T-helper 17 cell (primary cell): ENCODE measurements at regions not wholly inside any gene's neighbourhood (a gene's known extent, or its start where the extent isn't known, plus 50 kb on each side); places are given as distances from the start of the nearest gene placed in this dataset.

ENCODE experiments used
- ATAC-seq: fragments of 150-1000 bp; cut with Tn5 transposase; 2 replicates; pipeline ENCODE4 v1.10.0; 2021; ENCODE audit warnings: mild to moderate bottlenecking, moderate library complexity
- DNase-seq, 3 donors: peaks; one replicate each; pipeline versions ENCODE4 v3.0.0 to v3.0.0-alpha.2; 2020 to 2021
- H3K9me3 ChIP-seq: one replicate; pipeline ENCODE4 v1.7.0; 2013; ENCODE audit warnings: low read length, mild to moderate bottlenecking; ENCODE audit not compliant: control insufficient read depth, poor library complexity, severe bottlenecking
- H3K27ac Mint-ChIP-seq: one replicate; pipeline ENCODE4 v1.8.0; 2022; ENCODE audit warnings: mild to moderate bottlenecking, moderate library complexity, mixed read lengths
- H3K27me3 Mint-ChIP-seq: one replicate; pipeline ENCODE4 v1.8.0; 2022; ENCODE audit warnings: mixed read lengths
- H3K36me3 Mint-ChIP-seq: one replicate; pipeline ENCODE4 v1.8.0; 2022; ENCODE audit warnings: low read depth, mixed read lengths
- H3K4me1 Mint-ChIP-seq: one replicate; pipeline ENCODE4 v1.8.0; 2022; ENCODE audit warnings: mild to moderate bottlenecking, mixed read lengths
- H3K4me3 Mint-ChIP-seq: one replicate; pipeline ENCODE4 v1.8.0; 2022; ENCODE audit warnings: mild to moderate bottlenecking, moderate library complexity, mixed read lengths

DNA sequence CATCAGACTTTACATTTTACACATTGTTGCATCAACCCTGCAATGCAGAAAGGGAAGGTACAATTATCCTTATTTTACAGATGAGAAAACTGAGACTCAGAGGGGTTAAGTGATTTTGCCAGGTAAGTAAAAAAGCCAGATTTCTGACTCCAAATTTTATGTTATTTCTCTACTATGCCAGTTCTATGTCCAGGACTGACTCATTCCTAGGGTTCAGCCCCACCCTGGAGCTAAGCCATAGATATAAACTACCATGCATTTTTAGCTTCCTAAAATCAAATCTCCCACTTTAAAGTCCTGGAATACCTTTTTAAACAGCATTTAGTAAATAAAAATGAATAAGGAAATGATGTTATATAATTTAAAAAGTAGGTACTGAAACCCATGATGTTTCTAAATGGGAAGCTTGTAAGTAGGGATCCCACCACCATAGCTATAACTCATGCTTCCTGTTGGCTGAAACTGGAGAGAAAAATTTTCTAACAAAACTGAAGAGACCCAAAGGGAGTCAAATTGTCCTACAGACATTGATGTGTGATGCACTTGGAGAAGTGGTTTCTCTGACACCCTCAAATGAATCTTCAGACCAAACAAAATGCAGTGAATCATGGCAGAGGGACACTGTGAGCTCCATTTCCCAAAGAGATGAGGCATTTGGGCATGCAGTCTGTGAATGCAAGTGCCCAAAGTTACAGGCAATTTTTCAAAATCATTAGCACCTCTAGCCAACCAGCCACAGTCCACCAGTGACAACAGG, 301.7 kb upstream of the UMPS start:
- H3K27ac Mint-ChIP-seq: no peak overlapping the region

DNA sequence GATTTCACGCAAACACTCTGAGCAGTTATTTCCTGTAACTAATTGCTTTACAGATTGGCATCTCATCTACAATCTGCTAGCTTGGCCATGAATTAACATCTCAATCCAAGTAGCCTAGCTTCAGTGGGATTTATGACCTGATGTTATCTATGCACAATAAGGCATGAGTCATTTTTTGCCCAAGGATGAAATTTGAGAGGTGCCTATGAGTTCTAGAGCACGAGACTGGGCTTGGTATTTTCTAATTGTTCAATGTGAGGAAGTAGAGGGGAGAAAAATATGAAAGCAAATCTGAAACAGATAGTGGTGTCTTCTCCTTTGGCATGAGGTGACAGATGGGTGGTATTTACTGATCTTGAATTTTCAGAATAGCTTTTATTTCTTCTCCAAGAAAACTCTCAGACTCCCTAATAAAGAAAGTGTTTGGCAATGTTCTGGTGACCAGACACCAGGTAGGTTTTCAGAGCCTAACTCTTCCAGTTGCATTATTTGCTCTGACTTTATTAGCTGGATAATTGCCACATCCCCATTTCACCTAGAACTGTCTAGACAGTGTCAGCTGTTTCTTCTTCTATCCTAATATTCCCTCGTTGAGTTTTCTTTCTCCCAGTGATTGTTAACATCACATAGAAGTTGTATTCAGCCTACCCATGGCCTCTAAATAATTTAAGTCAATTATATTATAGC, 301.0 kb upstream of the UMPS start:
- no peak overlapping the region for H3K27ac Mint-ChIP-seq
- no peaks in the 10 kb centered on the region for H3K36me3 Mint-ChIP-seq
- H3K4me1 Mint-ChIP-seq: no peaks in the 10 kb centered on the region
- peaks cover 34% of the 10 kb centered on the region for H3K27me3 Mint-ChIP-seq
- H3K4me3 Mint-ChIP-seq: no peak overlapping the region
- H3K9me3 ChIP-seq: no peaks in the 10 kb centered on the region
- no peak for DNase-seq
- no peak for ATAC-seq

More for the DNA sequence above, 301.7 kb upstream of the UMPS start:
- Mint-ChIP-seq H3K4me1 (no peaks in the 10 kb centered on the region), H3K36me3 (no peaks in the 10 kb centered on the region), H3K27me3 (peaks cover 31% of the 10 kb centered on the region), H3K4me3 (no peak overlapping the region)
- DNase-seq (no peak), ATAC-seq (no peak)
- no peaks in the 10 kb centered on the region for H3K9me3 ChIP-seq

DNA sequence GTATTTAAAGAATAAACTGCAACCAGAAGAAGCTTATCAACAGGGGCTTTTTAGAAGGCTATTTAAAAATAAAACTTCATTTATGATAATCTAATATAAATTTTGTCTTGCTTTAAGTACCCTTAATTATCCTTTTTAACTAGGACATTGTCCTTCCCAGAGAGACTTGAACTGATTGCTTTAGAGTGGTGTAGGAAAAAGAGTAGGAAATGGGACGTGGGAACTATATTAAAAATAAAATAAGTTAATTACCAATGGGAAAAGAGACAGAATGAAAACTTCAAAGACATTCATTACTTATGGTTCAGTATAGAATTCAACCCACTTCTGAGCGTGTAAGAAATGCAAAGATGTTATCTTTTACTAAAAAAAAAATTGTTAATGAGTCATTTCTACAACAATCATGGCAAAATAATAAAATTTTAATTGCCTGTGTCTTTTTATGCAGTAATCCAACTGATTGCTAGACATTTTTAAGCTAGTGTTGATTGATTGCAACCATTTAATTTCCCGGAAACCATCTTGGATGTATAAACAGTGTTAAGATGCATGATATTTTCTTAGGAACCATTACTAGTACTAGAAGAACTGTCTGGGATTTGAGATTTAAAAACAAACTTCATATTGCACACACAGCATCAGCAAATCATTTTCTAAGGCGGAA, 298.8 kb upstream of the UMPS start:
- ATAC-seq (no peak), DNase-seq (no peak)
- Mint-ChIP-seq H3K4me1 (no peaks in the 10 kb centered on the region), H3K27ac (no peak overlapping the region), H3K27me3 (peaks cover 21% of the 10 kb centered on the region), H3K36me3 (no peaks in the 10 kb centered on the region), H3K4me3 (no peak overlapping the region)
- no peaks in the 10 kb centered on the region for H3K9me3 ChIP-seq

DNA sequence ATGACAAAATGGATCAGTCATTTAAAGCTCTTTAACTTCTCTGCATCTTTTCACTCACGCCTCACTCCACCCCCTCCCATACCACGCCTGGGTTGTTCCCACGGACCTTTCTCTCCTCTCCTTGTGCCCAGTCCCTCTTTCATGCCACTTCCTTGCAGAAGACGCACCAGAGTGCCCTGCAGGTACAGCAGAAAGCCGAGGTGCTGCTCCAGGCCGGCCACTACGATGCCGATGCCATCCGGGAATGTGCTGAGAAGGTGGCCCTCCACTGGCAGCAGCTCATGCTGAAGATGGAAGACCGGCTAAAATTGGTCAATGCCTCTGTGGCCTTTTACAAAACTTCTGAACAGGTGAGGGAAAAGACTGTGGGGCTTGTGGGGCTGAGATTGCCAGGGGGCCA, 296.1 kb upstream of the UMPS start:
- peaks cover 21% of the 10 kb centered on the region for H3K27me3 Mint-ChIP-seq
- no peak overlapping the region for H3K4me3 Mint-ChIP-seq
- no peak overlapping the region for H3K27ac Mint-ChIP-seq
- no peak for DNase-seq
- no peaks in the 10 kb centered on the region for H3K4me1 Mint-ChIP-seq
- no peak for ATAC-seq
- no peaks in the 10 kb centered on the region for H3K9me3 ChIP-seq
- H3K36me3 Mint-ChIP-seq: no peaks in the 10 kb centered on the region

DNA sequence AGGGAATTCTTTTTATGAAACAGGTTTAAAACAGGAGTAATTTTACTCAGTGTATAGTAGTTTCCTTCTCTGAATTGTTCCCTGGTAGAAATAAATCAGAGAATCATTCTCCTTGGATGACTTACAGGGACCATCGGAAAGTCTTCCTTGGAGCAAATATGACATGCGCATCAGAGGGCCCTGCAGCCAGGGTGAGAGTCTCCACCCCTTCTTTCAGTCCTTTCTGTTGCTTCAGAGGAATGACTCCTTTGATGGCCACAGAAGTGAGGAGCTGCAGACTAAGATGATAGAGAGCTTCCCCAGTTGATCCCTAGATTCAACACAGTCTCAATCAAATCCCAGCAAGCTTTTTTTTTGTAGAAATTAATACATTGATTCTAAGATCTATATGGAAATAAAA, 294.8 kb upstream of the UMPS start:
- H3K4me1 Mint-ChIP-seq: peaks cover 2% of the 10 kb centered on the region
- DNase-seq (no peak), ATAC-seq (no peak)
- H3K4me3 Mint-ChIP-seq: no peak overlapping the region
- H3K36me3 Mint-ChIP-seq: no peaks in the 10 kb centered on the region
- no peak overlapping the region for H3K27ac Mint-ChIP-seq
- H3K9me3 ChIP-seq: no peaks in the 10 kb centered on the region
- H3K27me3 Mint-ChIP-seq: peaks cover 15% of the 10 kb centered on the region

DNA sequence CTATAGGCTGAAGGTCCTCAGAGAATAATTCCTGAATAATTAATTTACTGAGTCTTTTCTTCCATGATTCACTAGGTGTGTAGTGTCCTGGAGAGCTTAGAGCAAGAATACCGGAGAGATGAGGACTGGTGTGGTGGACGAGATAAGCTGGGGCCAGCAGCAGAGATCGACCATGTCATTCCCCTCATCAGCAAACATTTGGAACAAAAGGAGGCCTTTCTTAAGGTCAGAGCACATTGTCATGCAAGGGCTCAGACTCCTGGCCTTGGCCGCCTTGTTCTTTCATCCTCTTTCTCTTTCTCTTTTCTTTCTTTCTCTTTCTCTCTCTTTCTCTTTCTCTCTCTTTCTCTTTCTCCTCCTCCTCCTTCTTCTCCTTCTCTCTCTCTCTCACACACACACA, 291.4 kb upstream of the UMPS start:
- DNase-seq (no peak), ATAC-seq (no peak)
- Mint-ChIP-seq H3K27ac (no peak overlapping the region), H3K27me3 (peaks cover 15% of the 10 kb centered on the region), H3K4me3 (no peak overlapping the region), H3K36me3 (no peaks in the 10 kb centered on the region), H3K4me1 (peaks cover 2% of the 10 kb centered on the region)
- no peaks in the 10 kb centered on the region for H3K9me3 ChIP-seq

DNA sequence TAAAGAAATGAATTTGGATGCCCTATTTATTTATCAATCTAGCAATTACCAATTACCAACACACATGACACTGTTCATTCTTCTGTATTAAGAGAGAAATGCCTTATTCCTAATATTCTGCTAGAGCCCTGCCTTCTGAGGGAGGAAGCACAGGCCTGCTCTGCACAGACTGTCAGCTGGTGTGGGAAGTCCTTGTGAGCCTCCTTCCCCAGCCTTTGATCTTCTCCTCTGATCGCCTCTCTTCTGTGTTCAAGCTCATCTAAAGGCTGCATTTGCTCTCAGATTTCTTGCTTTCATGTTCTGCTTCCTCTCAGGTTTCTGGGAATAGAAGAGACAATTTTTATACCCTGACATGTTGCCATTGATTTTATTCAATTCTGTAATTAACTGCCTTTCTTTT, 290.6 kb upstream of the UMPS start:
- Mint-ChIP-seq H3K27ac (no peak overlapping the region), H3K27me3 (peaks cover 11% of the 10 kb centered on the region), H3K36me3 (no peaks in the 10 kb centered on the region), H3K4me1 (peaks cover 2% of the 10 kb centered on the region), H3K4me3 (no peak overlapping the region)
- ATAC-seq (no peak), DNase-seq (no peak)
- H3K9me3 ChIP-seq: no peaks in the 10 kb centered on the region

DNA sequence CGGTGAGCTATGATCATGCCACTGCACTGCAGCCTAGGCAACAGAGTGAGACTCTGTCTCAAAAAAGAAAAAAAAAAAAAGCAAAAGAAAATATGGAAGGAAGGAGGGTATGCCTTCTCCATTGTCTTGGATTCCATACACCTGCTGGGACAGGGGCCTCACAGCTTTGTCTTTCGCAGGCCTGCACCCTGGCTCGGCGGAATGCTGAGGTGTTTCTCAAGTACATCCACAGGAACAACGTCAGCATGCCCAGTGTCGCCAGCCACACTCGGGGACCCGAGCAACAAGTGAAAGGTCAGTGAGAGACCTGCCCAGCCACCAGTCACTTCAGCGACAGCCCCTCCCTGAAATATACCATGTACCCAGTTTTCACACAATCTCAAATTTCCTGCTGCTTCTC, 288.5 kb upstream of the UMPS start:
- H3K36me3 Mint-ChIP-seq: no peaks in the 10 kb centered on the region
- H3K4me1 Mint-ChIP-seq: peaks cover 2% of the 10 kb centered on the region
- peaks cover 11% of the 10 kb centered on the region for H3K27me3 Mint-ChIP-seq

DNA sequence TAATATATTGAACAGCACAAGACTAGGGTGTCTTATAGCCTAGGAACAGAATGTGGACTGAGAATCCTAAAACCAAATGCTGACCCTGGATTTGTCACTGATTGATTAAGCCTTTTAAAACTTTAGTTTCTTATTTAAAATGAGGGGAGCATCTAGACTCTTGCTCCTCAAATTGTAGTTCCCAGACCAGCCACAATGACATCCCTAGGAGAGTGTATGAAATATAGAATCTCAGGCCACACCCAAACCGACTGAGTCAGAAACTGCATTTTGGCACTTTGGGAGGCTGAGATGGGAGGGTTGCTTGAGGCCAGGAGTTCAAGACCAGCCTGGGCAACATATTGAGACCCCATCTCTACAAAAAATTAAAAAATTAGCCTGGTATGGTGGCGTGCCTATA, 287.8 kb upstream of the UMPS start:
- H3K27ac Mint-ChIP-seq: no peak overlapping the region
- DNase-seq: no peak
- peaks cover 2% of the 10 kb centered on the region for H3K4me1 Mint-ChIP-seq
- H3K27me3 Mint-ChIP-seq: peaks cover 12% of the 10 kb centered on the region
- no peak for ATAC-seq
- H3K36me3 Mint-ChIP-seq: no peaks in the 10 kb centered on the region
- no peak overlapping the region for H3K4me3 Mint-ChIP-seq
- H3K9me3 ChIP-seq: no peaks in the 10 kb centered on the region

More for the DNA sequence above, 288.5 kb upstream of the UMPS start:
- no peak overlapping the region for H3K4me3 Mint-ChIP-seq
- no peaks in the 10 kb centered on the region for H3K9me3 ChIP-seq
- no peak overlapping the region for H3K27ac Mint-ChIP-seq
- DNase-seq (no peak), ATAC-seq (no peak)

DNA sequence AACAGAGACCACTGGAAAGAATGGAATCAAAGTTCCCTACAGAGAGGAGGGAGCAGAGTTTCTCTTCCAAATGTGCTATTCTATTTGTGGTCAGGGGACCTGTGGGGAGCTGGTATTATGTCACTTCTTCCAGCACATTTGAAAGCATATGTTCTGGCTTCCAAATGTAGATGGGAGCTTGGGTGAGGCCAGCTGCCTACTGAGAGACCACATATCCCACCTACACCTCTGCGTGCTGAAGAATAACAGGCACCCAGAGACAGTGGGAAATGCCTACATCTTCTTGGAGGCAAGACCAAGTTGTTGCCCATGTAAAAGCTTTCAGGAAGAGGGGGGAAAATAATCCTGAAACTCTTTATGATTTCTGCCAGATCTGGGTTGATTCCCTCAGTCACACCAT, 286.8 kb upstream of the UMPS start:
- peaks cover 2% of the 10 kb centered on the region for H3K4me1 Mint-ChIP-seq
- no peak overlapping the region for H3K4me3 Mint-ChIP-seq
- ATAC-seq: no peak
- H3K27me3 Mint-ChIP-seq: peaks cover 20% of the 10 kb centered on the region
- no peak for DNase-seq
- H3K9me3 ChIP-seq: no peaks in the 10 kb centered on the region
- H3K36me3 Mint-ChIP-seq: no peaks in the 10 kb centered on the region
- H3K27ac Mint-ChIP-seq: no peak overlapping the region

DNA sequence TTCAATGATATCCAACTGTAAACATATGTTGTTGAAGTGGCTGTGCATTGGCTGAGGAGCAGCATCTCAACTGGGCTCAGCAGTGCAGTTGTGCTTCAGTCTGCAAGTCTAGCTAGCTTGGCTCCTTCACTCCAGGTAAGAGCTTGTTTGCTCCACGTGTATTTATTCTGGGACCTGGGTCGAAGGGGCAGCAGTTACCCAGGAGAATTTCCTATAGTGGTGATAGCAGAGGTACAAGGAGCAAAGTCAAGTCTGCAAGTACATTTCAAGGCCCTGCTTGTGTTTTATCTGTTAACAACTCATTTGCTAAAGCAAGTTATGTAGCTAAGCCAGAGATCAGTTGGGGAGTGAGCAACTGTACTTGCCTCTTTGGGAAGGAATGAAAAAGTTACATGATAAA, 286.2 kb upstream of the UMPS start:
- no peak for DNase-seq
- peaks cover 2% of the 10 kb centered on the region for H3K4me1 Mint-ChIP-seq
- H3K27me3 Mint-ChIP-seq: peaks cover 25% of the 10 kb centered on the region
- H3K27ac Mint-ChIP-seq: no peak overlapping the region
- H3K36me3 Mint-ChIP-seq: no peaks in the 10 kb centered on the region
- no peak for ATAC-seq
- H3K9me3 ChIP-seq: no peaks in the 10 kb centered on the region
- H3K4me3 Mint-ChIP-seq: no peak overlapping the region

DNA sequence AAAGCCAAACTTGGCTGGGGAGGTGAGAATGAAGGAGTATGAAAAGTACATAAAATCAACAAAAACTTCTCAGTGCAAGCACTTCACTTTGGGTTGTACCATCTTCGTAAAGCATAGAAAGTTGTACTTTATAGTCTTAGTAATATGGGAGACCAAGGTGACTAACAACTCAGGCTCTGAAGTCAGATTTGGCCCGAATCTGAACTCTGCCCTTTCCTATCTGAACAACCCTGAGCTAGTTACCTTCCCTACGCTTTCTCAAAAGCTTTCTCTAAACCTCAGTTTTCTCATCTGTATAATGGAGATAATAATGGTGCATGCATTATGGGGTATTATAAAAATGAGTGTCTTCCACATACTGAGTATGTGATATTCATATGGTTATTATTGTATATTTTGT, 285.4 kb upstream of the UMPS start:
- H3K4me1 Mint-ChIP-seq: no peaks in the 10 kb centered on the region
- no peak overlapping the region for H3K27ac Mint-ChIP-seq
- no peak for DNase-seq
- no peak for ATAC-seq
- H3K9me3 ChIP-seq: no peaks in the 10 kb centered on the region
- H3K27me3 Mint-ChIP-seq: peaks cover 25% of the 10 kb centered on the region
- H3K36me3 Mint-ChIP-seq: no peaks in the 10 kb centered on the region
- H3K4me3 Mint-ChIP-seq: no peak overlapping the region

DNA sequence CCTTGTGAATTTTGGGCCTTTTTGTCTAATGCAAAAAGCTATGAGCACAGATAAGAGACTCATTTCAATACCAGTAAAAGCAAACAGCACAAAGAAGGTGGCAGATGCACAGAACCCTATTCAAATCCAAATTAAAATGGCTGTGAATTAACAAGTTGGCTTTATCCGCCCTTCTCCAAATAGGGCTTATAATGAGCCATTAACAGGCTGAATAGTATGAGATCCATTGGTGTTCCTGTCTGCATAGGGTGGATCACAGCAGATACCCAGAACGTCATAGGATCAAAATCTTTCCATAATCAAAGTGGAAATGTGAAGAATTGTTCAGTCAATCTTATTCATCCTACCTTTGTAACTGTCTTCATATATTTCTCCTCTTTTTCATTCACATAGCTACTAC, 282.4 kb upstream of the UMPS start:
- Mint-ChIP-seq H3K27ac (no peak overlapping the region), H3K4me1 (no peaks in the 10 kb centered on the region), H3K36me3 (no peaks in the 10 kb centered on the region), H3K4me3 (no peak overlapping the region), H3K27me3 (peaks cover 14% of the 10 kb centered on the region)
- DNase-seq (no peak), ATAC-seq (no peak)
- H3K9me3 ChIP-seq: no peaks in the 10 kb centered on the region
